HepG2 (cell line): ENCODE measurements at regions not wholly inside any gene's neighbourhood (a gene's known extent, or its start where the extent isn't known, plus 50 kb on each side); places are given as distances from the start of the nearest gene placed in this dataset.

Experiments
- AKAP8 ChIP-seq: sonication (generic); formaldehyde crosslinking; IDR thresholded peaks from 2 replicates; pipeline ENCODE4 v1.5.1; 2020; ENCODE audit warnings: mild to moderate bottlenecking, missing genetic modification reagents
- FOSL2 ChIP-seq: sonication (generic); formaldehyde crosslinking; IDR thresholded peaks from 2 replicates; pipeline ENCODE4 v1.4.0; 2020; ENCODE audit warnings: missing genetic modification reagents
- MAF1 ChIP-seq: sonication (generic); formaldehyde crosslinking; IDR thresholded peaks from 2 replicates; pipeline ENCODE4 v1.5.0; 2020; ENCODE audit warnings: missing genetic modification reagents, borderline replicate concordance
- MIXL1 ChIP-seq: IDR thresholded peaks from 2 replicates; pipeline ENCODE4 v1.6.1; 2016
- NONO ChIP-seq, 2 experiments: fragments of 450-650 bp in 1 of 2; sonication (generic) in 1 of 2; formaldehyde crosslinking in 1 of 2; IDR thresholded peaks in 1 of 2; conservative IDR thresholded peaks in 1 of 2; 2 replicates each; pipeline versions ENCODE4 v1.6.1 to v1.8.0; 2017 to 2022; ENCODE audit warnings: mild to moderate bottlenecking in 1 of 2, missing genetic modification reagents in 1 of 2, moderate library complexity in 1 of 2
- PCBP2 ChIP-seq: fragments of 200-400 bp; formaldehyde crosslinking; optimal IDR thresholded peaks from 2 replicates; pipeline ENCODE3; 2018; ENCODE audit warnings: low read length, low read depth; ENCODE audit not compliant: poor library complexity, severe bottlenecking
- SNAPC2 ChIP-seq: sonication (generic); formaldehyde crosslinking; IDR thresholded peaks from 2 replicates; pipeline ENCODE4 v1.8.1; 2022; ENCODE audit warnings: mild to moderate bottlenecking, missing genetic modification reagents
- SRY ChIP-seq: sonication (generic); formaldehyde crosslinking; IDR thresholded peaks from 2 replicates; pipeline ENCODE4 v1.8.0; 2022; ENCODE audit warnings: mild to moderate bottlenecking, missing genetic modification reagents
- THAP11 ChIP-seq: IDR thresholded peaks from 2 replicates; pipeline ENCODE4 v1.6.1; 2016; ENCODE audit warnings: missing biosample characterization, missing genetic modification reagents
- ZFP62 ChIP-seq: sonication (generic); formaldehyde crosslinking; IDR thresholded peaks from 2 replicates; pipeline ENCODE4 v1.4.0; 2020; ENCODE audit warnings: missing genetic modification reagents
- ZNF256 ChIP-seq: sonication (generic); formaldehyde crosslinking; conservative IDR thresholded peaks from 2 replicates; pipeline ENCODE4 v1.4.0; 2020; ENCODE audit warnings: missing genetic modification reagents
- ZNF260 ChIP-seq: sonication (generic); formaldehyde crosslinking; IDR thresholded peaks from 2 replicates; pipeline ENCODE4 v1.4.0; 2020; ENCODE audit warnings: missing genetic modification reagents, low read depth, mild to moderate bottlenecking, borderline replicate concordance
- TF ChIP-seq, protein P1 (sequence below), 2 experiments: fragments of 450-650 bp in 1 of 2; sonication (generic) in 1 of 2; formaldehyde crosslinking; IDR thresholded peaks; 2 replicates each; pipeline versions ENCODE4 v1.5.0 to v1.8.0; 2020 to 2022; ENCODE audit warnings: mild to moderate bottlenecking in 1 of 2, missing genetic modification reagents in 1 of 2
- TF ChIP-seq, protein P2 (sequence below): sonication (generic); formaldehyde crosslinking; IDR thresholded peaks from 2 replicates; pipeline ENCODE4 v1.5.0; 2020; ENCODE audit warnings: mild to moderate bottlenecking, missing genetic modification reagents, moderate library complexity
- TF ChIP-seq, protein P3 (sequence below): sonication (generic); formaldehyde crosslinking; IDR thresholded peaks from 2 replicates; pipeline ENCODE4 v1.5.1; 2020; ENCODE audit warnings: mild to moderate bottlenecking, moderate library complexity, missing genetic modification reagents
- TF ChIP-seq, protein P4 (sequence below): sonication (generic); formaldehyde crosslinking; IDR thresholded peaks from 2 replicates; pipeline ENCODE4 v1.9.0; 2021; ENCODE audit warnings: missing genetic modification reagents, mild to moderate bottlenecking, borderline replicate concordance
- TF ChIP-seq, protein P5 (sequence below): IDR thresholded peaks from 2 replicates; pipeline ENCODE4 v1.4.0; 2020; ENCODE audit warnings: mild to moderate bottlenecking, missing genetic modification reagents

DNA sequence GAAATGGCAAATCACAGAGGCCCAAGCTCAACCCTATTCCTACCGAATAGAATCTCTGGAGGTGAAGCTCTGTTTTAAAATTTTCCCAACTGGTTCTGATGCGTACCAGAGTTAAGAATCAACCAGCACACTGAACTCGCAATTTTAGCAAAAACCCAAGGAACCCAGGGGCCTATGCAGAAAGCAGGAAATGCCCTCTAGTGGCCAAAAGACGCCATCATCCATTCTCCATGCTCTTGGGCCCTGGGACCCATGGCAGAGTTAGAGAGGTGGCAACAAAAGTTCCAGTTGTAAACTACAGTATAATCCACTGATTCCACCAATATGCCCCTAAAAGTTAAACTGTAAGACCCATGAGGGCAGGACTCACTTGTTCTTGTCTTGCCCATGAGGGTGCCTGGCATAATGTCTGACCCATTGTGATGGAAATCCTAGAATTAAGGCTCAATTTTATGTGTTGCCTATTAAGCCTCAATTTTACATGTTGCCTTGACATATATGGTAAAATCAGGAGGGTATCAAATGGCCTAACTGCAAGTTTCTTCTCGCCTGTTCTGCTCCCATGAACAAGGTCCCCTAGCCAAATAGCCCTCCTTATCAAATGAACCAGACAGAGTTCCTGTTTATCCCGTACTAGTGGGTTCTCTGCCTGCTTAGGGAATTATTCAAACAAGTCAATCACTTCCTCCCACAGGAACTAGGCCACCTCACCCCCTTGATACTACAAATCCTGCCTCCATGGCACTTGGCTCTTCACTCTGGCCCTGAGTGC, 137.5 kb upstream of the CPM start (continued):
- TF ChIP-seq, protein P1, sequence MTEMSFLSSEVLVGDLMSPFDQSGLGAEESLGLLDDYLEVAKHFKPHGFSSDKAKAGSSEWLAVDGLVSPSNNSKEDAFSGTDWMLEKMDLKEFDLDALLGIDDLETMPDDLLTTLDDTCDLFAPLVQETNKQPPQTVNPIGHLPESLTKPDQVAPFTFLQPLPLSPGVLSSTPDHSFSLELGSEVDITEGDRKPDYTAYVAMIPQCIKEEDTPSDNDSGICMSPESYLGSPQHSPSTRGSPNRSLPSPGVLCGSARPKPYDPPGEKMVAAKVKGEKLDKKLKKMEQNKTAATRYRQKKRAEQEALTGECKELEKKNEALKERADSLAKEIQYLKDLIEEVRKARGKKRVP (CRISPR knock-in tag; IDR thresholded peaks at IDR 0.05), result peak in 1 of 2 experiments; percentile 24; a peak in 1 of 4 replicates
- TF ChIP-seq PCBP2 (no peak), ZNF260 (no peak), SNAPC2 (CRISPR knock-in tag) (no peak), SRY (CRISPR knock-in tag) (no peak), FOSL2 (0 out of 2 replicates have a peak, but pooled peaks have one; percentile 15), ZNF256 (CRISPR knock-in tag) (no peak), ZFP62 (CRISPR knock-in tag) (no peak), MIXL1 (CRISPR knock-in tag) (peak; percentile 21; the same call in 1 of the 2 replicates), THAP11 (CRISPR knock-in tag) (no peak), AKAP8 (CRISPR knock-in tag) (no peak), NONO (IDR thresholded peaks at IDR 0.05) (no peak), NONO (CRISPR knock-in tag; conservative IDR thresholded peaks at IDR 0.05) (no peak), MAF1 (CRISPR knock-in tag) (no peak)
- TF ChIP-seq, protein P2, sequence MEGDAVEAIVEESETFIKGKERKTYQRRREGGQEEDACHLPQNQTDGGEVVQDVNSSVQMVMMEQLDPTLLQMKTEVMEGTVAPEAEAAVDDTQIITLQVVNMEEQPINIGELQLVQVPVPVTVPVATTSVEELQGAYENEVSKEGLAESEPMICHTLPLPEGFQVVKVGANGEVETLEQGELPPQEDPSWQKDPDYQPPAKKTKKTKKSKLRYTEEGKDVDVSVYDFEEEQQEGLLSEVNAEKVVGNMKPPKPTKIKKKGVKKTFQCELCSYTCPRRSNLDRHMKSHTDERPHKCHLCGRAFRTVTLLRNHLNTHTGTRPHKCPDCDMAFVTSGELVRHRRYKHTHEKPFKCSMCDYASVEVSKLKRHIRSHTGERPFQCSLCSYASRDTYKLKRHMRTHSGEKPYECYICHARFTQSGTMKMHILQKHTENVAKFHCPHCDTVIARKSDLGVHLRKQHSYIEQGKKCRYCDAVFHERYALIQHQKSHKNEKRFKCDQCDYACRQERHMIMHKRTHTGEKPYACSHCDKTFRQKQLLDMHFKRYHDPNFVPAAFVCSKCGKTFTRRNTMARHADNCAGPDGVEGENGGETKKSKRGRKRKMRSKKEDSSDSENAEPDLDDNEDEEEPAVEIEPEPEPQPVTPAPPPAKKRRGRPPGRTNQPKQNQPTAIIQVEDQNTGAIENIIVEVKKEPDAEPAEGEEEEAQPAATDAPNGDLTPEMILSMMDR, result peak; percentile 90
- TF ChIP-seq, protein P3, sequence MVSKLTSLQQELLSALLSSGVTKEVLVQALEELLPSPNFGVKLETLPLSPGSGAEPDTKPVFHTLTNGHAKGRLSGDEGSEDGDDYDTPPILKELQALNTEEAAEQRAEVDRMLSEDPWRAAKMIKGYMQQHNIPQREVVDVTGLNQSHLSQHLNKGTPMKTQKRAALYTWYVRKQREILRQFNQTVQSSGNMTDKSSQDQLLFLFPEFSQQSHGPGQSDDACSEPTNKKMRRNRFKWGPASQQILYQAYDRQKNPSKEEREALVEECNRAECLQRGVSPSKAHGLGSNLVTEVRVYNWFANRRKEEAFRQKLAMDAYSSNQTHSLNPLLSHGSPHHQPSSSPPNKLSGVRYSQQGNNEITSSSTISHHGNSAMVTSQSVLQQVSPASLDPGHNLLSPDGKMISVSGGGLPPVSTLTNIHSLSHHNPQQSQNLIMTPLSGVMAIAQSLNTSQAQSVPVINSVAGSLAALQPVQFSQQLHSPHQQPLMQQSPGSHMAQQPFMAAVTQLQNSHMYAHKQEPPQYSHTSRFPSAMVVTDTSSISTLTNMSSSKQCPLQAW (CRISPR knock-in tag), result 0 out of 2 replicates have a peak, but pooled peaks have one; percentile 34
- TF ChIP-seq, protein P4, sequence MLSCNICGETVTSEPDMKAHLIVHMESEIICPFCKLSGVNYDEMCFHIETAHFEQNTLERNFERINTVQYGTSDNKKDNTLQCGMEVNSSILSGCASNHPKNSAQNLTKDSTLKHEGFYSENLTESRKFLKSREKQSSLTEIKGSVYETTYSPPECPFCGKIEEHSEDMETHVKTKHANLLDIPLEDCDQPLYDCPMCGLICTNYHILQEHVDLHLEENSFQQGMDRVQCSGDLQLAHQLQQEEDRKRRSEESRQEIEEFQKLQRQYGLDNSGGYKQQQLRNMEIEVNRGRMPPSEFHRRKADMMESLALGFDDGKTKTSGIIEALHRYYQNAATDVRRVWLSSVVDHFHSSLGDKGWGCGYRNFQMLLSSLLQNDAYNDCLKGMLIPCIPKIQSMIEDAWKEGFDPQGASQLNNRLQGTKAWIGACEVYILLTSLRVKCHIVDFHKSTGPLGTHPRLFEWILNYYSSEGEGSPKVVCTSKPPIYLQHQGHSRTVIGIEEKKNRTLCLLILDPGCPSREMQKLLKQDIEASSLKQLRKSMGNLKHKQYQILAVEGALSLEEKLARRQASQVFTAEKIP, result no peak
- TF ChIP-seq, protein P5, sequence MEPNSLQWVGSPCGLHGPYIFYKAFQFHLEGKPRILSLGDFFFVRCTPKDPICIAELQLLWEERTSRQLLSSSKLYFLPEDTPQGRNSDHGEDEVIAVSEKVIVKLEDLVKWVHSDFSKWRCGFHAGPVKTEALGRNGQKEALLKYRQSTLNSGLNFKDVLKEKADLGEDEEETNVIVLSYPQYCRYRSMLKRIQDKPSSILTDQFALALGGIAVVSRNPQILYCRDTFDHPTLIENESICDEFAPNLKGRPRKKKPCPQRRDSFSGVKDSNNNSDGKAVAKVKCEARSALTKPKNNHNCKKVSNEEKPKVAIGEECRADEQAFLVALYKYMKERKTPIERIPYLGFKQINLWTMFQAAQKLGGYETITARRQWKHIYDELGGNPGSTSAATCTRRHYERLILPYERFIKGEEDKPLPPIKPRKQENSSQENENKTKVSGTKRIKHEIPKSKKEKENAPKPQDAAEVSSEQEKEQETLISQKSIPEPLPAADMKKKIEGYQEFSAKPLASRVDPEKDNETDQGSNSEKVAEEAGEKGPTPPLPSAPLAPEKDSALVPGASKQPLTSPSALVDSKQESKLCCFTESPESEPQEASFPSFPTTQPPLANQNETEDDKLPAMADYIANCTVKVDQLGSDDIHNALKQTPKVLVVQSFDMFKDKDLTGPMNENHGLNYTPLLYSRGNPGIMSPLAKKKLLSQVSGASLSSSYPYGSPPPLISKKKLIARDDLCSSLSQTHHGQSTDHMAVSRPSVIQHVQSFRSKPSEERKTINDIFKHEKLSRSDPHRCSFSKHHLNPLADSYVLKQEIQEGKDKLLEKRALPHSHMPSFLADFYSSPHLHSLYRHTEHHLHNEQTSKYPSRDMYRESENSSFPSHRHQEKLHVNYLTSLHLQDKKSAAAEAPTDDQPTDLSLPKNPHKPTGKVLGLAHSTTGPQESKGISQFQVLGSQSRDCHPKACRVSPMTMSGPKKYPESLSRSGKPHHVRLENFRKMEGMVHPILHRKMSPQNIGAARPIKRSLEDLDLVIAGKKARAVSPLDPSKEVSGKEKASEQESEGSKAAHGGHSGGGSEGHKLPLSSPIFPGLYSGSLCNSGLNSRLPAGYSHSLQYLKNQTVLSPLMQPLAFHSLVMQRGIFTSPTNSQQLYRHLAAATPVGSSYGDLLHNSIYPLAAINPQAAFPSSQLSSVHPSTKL (CRISPR knock-in tag), result 0 out of 2 replicates have a peak, but pooled peaks have one; percentile 13
